OCI-LY3 (cell line): ENCODE measurements at regions not wholly inside any gene's neighbourhood (a gene's known extent, or its start where the extent isn't known, plus 50 kb on each side); places are given as distances from the start of the nearest gene placed in this dataset.

Source experiments
- CTCF ChIP-seq: fragments of 200-600, 300-600 bp; sonication (generic); IDR thresholded peaks from 2 replicates; pipeline ENCODE4 v1.5.1; 2014; ENCODE audit warnings: antibody characterized with exemption, low read length, low read depth
- EZH2phosphoT487 ChIP-seq: fragments of 200-600 bp; shearing (Covaris generic); IDR thresholded peaks from 2 replicates; pipeline ENCODE4 v1.6.1; 2018; ENCODE audit warnings: antibody characterized with exemption, mixed run types, low read depth

GRCh38 chr14:86777963-86778602 is 1214.9 kb downstream of the GALC start:
- TF ChIP-seq CTCF, result no peak
- TF ChIP-seq EZH2phosphoT487, result no peak
